WTC11 (cell line): ENCODE measurements at regions not wholly inside any gene's neighbourhood (a gene's known extent, or its start where the extent isn't known, plus 50 kb on each side); places are given as distances from the start of the nearest gene placed in this dataset.

ENCODE experiments used
- ESRRA ChIP-seq: sonication (generic); formaldehyde crosslinking; IDR thresholded peaks from 2 replicates; pipeline ENCODE4 v1.8.1; 2022; ENCODE audit warnings: mild to moderate bottlenecking, missing genetic modification reagents, borderline replicate concordance
- FOXJ3 ChIP-seq: sonication (generic); formaldehyde crosslinking; IDR thresholded peaks from 2 replicates; pipeline ENCODE4 v1.9.0; 2021; ENCODE audit warnings: missing genetic modification reagents, mild to moderate bottlenecking, borderline replicate concordance
- KAT7 ChIP-seq: sonication (generic); formaldehyde crosslinking; IDR thresholded peaks from 2 replicates; pipeline ENCODE4 v1.8.1; 2023; ENCODE audit warnings: missing genetic modification reagents, mild to moderate bottlenecking, borderline replicate concordance
- NFYB ChIP-seq: sonication (generic); formaldehyde crosslinking; conservative IDR thresholded peaks from 2 replicates; pipeline ENCODE4 v1.8.0; 2022; ENCODE audit warnings: low read depth, missing genetic modification reagents
- SP1 ChIP-seq: sonication (generic); formaldehyde crosslinking; conservative IDR thresholded peaks from 2 replicates; pipeline ENCODE4 v1.8.1; 2022; ENCODE audit warnings: missing genetic modification reagents
- TCF7 ChIP-seq: sonication (generic); formaldehyde crosslinking; IDR thresholded peaks from 2 replicates; pipeline ENCODE4 v1.8.0; 2022; ENCODE audit warnings: mild to moderate bottlenecking, low read depth, missing genetic modification reagents, moderate library complexity
- ZNF138 ChIP-seq: sonication (generic); formaldehyde crosslinking; conservative IDR thresholded peaks from 2 replicates; pipeline ENCODE4 v1.8.1; 2022; ENCODE audit warnings: mild to moderate bottlenecking, moderate library complexity, missing genetic modification reagents
- TF ChIP-seq, protein P1 (sequence below): fragments of 200-600 bp; IDR thresholded peaks from 2 replicates; pipeline ENCODE4 v1.8.0; 2022; ENCODE audit warnings: antibody characterized with exemption
- TF ChIP-seq, protein P2 (sequence below): sonication (generic); formaldehyde crosslinking; conservative IDR thresholded peaks from 2 replicates; pipeline ENCODE4 v1.8.1; 2022; ENCODE audit warnings: mild to moderate bottlenecking, missing genetic modification reagents
- TF ChIP-seq, protein P3 (sequence below): sonication (generic); formaldehyde crosslinking; IDR thresholded peaks from 2 replicates; pipeline ENCODE4 v1.8.0; 2022; ENCODE audit warnings: mild to moderate bottlenecking, missing genetic modification reagents
- TF ChIP-seq, protein P4 (sequence below): sonication (generic); formaldehyde crosslinking; IDR thresholded peaks from 2 replicates; pipeline ENCODE4 v1.8.1; 2023; ENCODE audit warnings: mild to moderate bottlenecking, moderate library complexity, missing genetic modification reagents

DNA sequence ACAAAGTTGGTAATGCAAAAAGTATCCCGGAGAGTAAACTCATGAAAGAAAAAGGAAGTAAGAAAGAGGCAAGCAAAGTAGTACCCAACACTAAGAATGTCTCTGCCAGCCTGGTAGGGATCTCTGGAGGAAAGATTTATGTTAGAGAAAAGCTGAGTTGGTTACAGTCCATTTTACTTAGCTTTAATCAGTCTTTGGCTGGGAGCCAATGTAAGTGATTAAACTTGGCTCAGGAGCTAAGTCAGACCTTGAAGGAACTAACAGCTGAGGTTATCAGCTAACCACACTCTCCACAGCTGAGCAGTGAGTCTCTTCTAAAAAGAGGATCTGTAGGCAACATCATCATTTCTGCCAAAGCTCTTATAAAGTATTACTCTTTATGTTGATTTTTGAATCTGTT, 148.0 kb downstream of the ANKRD7 start:
- TF ChIP-seq NFYB (no peak), ESRRA (CRISPR knock-in tag) (no peak), KAT7 (CRISPR knock-in tag) (no peak), ZNF138 (CRISPR knock-in tag) (no peak), FOXJ3 (no peak), SP1 (CRISPR knock-in tag) (no peak), TCF7 (CRISPR knock-in tag) (no peak)
- TF ChIP-seq, protein P1, sequence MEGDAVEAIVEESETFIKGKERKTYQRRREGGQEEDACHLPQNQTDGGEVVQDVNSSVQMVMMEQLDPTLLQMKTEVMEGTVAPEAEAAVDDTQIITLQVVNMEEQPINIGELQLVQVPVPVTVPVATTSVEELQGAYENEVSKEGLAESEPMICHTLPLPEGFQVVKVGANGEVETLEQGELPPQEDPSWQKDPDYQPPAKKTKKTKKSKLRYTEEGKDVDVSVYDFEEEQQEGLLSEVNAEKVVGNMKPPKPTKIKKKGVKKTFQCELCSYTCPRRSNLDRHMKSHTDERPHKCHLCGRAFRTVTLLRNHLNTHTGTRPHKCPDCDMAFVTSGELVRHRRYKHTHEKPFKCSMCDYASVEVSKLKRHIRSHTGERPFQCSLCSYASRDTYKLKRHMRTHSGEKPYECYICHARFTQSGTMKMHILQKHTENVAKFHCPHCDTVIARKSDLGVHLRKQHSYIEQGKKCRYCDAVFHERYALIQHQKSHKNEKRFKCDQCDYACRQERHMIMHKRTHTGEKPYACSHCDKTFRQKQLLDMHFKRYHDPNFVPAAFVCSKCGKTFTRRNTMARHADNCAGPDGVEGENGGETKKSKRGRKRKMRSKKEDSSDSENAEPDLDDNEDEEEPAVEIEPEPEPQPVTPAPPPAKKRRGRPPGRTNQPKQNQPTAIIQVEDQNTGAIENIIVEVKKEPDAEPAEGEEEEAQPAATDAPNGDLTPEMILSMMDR = no peak
- TF ChIP-seq, protein P2, sequence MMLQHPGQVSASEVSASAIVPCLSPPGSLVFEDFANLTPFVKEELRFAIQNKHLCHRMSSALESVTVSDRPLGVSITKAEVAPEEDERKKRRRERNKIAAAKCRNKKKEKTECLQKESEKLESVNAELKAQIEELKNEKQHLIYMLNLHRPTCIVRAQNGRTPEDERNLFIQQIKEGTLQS (CRISPR knock-in tag) = no peak
- TF ChIP-seq, protein P3, sequence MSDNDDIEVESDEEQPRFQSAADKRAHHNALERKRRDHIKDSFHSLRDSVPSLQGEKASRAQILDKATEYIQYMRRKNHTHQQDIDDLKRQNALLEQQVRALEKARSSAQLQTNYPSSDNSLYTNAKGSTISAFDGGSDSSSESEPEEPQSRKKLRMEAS (CRISPR knock-in tag) = no peak
- TF ChIP-seq, protein P4, sequence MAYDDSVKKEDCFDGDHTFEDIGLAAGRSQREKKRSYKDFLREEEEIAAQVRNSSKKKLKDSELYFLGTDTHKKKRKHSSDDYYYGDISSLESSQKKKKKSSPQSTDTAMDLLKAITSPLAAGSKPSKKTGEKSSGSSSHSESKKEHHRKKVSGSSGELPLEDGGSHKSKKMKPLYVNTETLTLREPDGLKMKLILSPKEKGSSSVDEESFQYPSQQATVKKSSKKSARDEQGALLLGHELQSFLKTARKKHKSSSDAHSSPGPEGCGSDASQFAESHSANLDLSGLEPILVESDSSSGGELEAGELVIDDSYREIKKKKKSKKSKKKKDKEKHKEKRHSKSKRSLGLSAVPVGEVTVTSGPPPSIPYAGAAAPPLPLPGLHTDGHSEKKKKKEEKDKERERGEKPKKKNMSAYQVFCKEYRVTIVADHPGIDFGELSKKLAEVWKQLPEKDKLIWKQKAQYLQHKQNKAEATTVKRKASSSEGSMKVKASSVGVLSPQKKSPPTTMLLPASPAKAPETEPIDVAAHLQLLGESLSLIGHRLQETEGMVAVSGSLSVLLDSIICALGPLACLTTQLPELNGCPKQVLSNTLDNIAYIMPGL (CRISPR knock-in tag) = no peak
